ENCODE measurements at regions not wholly inside any gene's neighbourhood (a gene's known extent, or its start where the extent isn't known, plus 50 kb on each side); places are given as distances from the start of the nearest gene placed in this dataset.

DNA sequence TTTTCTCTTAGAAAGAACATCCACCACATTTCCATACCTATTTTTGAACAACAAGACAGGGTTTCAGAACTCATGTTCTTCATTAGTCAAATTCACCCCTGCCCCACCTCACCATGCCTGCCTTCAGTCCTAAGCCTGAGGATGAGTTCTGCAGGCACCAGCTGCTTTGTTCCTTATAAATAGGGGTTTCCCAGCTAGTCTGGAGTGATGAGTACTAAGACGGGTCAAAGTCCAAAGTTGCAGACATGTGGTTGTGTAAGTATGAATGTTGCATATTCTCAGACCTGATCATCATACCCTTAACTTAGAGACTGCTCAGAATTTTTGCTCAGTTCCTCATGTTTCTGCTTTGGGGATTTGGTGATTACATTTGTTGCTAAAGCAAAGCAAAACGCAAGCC, 257.7 kb upstream of the CDYL start:
- no peak for ATAC-seq (ENCODE audit: low FRiP score)
- TF ChIP-seq, protein P1, sequence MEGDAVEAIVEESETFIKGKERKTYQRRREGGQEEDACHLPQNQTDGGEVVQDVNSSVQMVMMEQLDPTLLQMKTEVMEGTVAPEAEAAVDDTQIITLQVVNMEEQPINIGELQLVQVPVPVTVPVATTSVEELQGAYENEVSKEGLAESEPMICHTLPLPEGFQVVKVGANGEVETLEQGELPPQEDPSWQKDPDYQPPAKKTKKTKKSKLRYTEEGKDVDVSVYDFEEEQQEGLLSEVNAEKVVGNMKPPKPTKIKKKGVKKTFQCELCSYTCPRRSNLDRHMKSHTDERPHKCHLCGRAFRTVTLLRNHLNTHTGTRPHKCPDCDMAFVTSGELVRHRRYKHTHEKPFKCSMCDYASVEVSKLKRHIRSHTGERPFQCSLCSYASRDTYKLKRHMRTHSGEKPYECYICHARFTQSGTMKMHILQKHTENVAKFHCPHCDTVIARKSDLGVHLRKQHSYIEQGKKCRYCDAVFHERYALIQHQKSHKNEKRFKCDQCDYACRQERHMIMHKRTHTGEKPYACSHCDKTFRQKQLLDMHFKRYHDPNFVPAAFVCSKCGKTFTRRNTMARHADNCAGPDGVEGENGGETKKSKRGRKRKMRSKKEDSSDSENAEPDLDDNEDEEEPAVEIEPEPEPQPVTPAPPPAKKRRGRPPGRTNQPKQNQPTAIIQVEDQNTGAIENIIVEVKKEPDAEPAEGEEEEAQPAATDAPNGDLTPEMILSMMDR (IDR thresholded peaks at IDR 0.05), result no peak
- no peak for DNase-seq (ENCODE audit: low spot score)

GRCh38 chr6:4516206-4516605, 260.0 kb upstream of the CDYL start:
- DNase-seq (ENCODE audit: low spot score) (no peak), ATAC-seq (ENCODE audit: low FRiP score) (no peak)
- TF ChIP-seq, protein P1 (IDR thresholded peaks at IDR 0.05), result no peak

DNA sequence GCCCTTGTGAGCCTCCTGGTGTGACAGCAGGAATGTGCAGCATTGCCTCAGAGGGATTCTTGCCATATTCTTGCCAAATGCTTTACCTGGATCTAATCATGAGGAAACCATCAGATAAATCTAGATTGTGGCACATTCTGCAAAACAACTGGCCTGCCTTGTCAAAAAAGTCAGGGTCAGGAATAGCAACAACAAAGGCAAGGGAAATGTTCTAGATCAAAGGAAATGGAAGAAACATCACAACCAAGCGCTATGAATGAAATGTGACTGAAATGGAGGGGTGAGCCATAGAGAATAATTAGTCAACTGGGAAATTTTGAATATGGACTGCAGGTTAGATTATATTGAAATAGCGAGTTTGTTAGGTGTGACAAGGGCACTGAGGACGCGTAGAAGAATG, 262.6 kb upstream of the CDYL start:
- ATAC-seq (ENCODE audit: low FRiP score) (no peak), DNase-seq (ENCODE audit: low spot score) (no peak)
- TF ChIP-seq, protein P1 (IDR thresholded peaks at IDR 0.05), result no peak

DNA sequence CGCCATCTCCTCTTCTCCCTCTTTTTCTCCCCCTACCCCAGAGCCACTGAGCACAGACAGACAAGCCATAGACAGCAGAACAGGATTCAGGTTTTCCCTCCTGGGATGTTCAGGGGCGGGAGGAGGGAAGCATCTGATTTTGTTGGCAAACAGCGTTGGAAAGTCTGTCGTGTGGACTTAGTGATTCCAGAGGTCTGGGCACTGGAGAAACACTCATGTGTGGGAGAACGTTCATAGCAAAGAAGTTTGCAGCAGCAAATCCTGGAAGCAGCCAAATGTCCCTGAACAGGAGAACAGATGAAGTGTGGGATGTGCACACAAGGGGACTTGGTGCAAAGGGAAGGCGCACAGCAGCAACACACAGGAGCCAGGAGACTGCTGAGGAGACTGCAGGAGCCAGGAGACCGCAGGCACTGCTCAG, 264.1 kb upstream of the CDYL start:
- TF ChIP-seq, protein P1 (IDR thresholded peaks at IDR 0.05), result no peak
- ATAC-seq (ENCODE audit: low FRiP score), result no peak

DNA sequence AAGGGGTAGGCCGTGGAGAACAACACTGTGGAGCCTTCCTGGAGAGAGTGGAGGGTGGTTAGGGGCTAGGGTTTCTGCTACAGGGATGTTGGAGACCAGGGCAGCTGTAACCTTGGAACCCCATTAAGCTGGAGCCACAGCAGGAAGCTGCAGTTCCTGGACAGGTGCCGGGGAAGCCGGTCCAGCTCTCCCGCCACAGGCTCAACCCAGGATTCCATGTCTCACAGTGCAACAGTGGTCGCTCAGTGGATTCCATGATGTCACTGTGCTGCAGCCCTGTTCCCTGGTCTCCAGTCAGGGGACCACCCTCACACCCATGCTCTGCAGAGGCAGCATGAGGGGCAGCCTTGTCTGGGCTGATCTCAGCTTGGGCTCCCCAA, 264.6 kb upstream of the CDYL start:
- DNase-seq (ENCODE audit: low spot score) (no peak), ATAC-seq (ENCODE audit: low FRiP score) (no peak)
- TF ChIP-seq, protein P1 (IDR thresholded peaks at IDR 0.05), result no peak

More for the DNA sequence above, 264.1 kb upstream of the CDYL start:
- no peak for DNase-seq (ENCODE audit: low spot score)

- no peak for DNase-seq (ENCODE audit: low spot score)
- ATAC-seq (ENCODE audit: low FRiP score), result no peak
Observed at GRCh38 chr6:4510906-4511640, 265.1 kb upstream of the CDYL start.

DNA sequence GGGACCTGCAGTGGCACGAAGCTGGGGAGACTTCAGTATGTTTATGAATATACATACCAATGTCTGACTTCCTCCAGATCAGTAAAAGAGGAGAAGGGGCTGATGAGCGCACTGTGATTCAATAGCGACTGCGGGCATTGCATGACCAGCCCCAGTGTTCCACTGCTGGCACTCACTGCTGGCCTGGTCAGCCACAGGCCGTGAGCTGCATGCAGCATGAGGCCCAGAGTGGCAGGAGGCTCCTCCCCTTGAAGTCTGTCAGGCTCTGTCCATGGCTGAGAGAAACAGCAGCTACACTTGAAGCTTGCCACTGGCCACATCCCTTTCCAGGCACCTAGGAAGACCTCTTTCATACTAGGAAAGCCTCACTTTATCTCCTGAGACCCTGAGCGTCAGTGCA, 265.9 kb upstream of the CDYL start:
- ATAC-seq (ENCODE audit: low FRiP score) (no peak), DNase-seq (ENCODE audit: low spot score) (no peak)
- TF ChIP-seq, protein P1 (IDR thresholded peaks at IDR 0.05), result no peak

More at GRCh38 chr6:4510906-4511640, 265.1 kb upstream of the CDYL start:
- TF ChIP-seq, protein P1 (IDR thresholded peaks at IDR 0.05), result no peak
